Esophagus squamous epithelium (tissue), 5 donors: ENCODE measurements at regions not wholly inside any gene's neighbourhood (a gene's known extent, or its start where the extent isn't known, plus 50 kb on each side); places are given as distances from the start of the nearest gene placed in this dataset.

ENCODE experiments used
- DNase-seq: peaks from one replicate; lab custom pipeline; 2025; lab: John Stamatoyannopoulos, UW
- H3K27ac ChIP-seq, 4 donors: fragments of 200-600 bp; sonication (generic); one replicate each; pipeline ENCODE4 v1.5.1; 2016 to 2019; ENCODE audit warnings: mild to moderate bottlenecking in 1 of 4
- H3K27me3 ChIP-seq, 4 donors: fragments of 200-600 bp; sonication (generic); 1 replicate in 3 of 4; 2 replicates in 1 of 4; pipeline versions ENCODE4 v1.5.1 to v1.6.0; 2017 to 2021; ENCODE audit warnings: antibody characterized with exemption in 1 of 4
- H3K36me3 ChIP-seq, 3 donors: fragments of 200-600 bp; sonication (generic); one replicate each; pipeline ENCODE4 v1.5.1; 2016 to 2019
- H3K4me1 ChIP-seq, 3 donors: fragments of 200-600 bp; sonication (generic); one replicate each; pipeline ENCODE4 v1.5.1; 2017 to 2019
- H3K4me3 ChIP-seq, 4 donors: fragments of 200-600 bp; sonication (generic); 1 replicate in 3 of 4; 2 replicates in 1 of 4; pipeline ENCODE4 v1.5.1; 2016 to 2019; ENCODE audit warnings: mild to moderate bottlenecking in 2 of 4, moderate library complexity in 1 of 4
- H3K9me3 ChIP-seq, 3 donors: fragments of 200-600 bp; sonication (generic); one replicate each; pipeline ENCODE4 v1.5.1; 2016 to 2019
- CTCF ChIP-seq, 6 experiments: fragments of 450-650 bp in 4 of 6; fragments of 200-600 bp in 2 of 6; sonication (generic) in 2 of 6; IDR thresholded peaks; one replicate each; pipeline ENCODE4 v1.5.1; 2016 to 2019; ENCODE audit warnings: antibody characterized with exemption in 6 of 6, mild to moderate bottlenecking in 4 of 6, moderate library complexity in 4 of 6
- POLR2A ChIP-seq, 4 donors: fragments of 450-650 bp; IDR thresholded peaks; one replicate each; pipeline ENCODE4 v1.6.1; 2017; ENCODE audit warnings: antibody characterized with exemption in 4 of 4, mild to moderate bottlenecking in 4 of 4, moderate library complexity in 3 of 4
- WGBS, 2 donors: methylation state at CpG; one replicate each; pipeline ENCODE4 v1.1.5; 2018; 5-methylcytosine and 5-hydroxymethylcytosine counted together
- intact Hi-C: fragments of 100-400 bp; cut with DNase I; formaldehyde crosslinking; loops from one replicate; pipeline ENCODE4 v1.15.0; 2022
- donor health status: DM: yes; HTN: yes; CAD: no.

- H3K4me1 ChIP-seq: no peaks in the 10 kb centered on the region
- no peaks in the 10 kb centered on the region for H3K27me3 ChIP-seq
- H3K4me3 ChIP-seq: no peak overlapping the region
- no peaks in the 10 kb centered on the region for H3K9me3 ChIP-seq
- H3K36me3 ChIP-seq: no peaks in the 10 kb centered on the region
- TF ChIP-seq CTCF (IDR thresholded peaks at IDR 0.05) (no peak), POLR2A (IDR thresholded peaks at IDR 0.05) (no peak)
- no peak overlapping the region for H3K27ac ChIP-seq
- intact Hi-C loops: no loop called here
- DNase-seq: no peak
- WGBS, 2 donors: 0 to 24% methylated on average over 1 of the region's 1 CpG
Measured at GRCh38 chr5:97936231-97936630, 753.2 kb upstream of the RIOK2 start.

GRCh38 chr5:97937846-97938245, 754.8 kb upstream of the RIOK2 start:
- H3K36me3 ChIP-seq: no peaks in the 10 kb centered on the region
- H3K27ac ChIP-seq: no peak overlapping the region
- intact Hi-C loops: no loop called here
- TF ChIP-seq CTCF (IDR thresholded peaks at IDR 0.05): no peak
- TF ChIP-seq POLR2A (IDR thresholded peaks at IDR 0.05): no peak
- WGBS, 2 donors: 27 to 70% methylated on average over 1 to 2 of the region's 2 CpGs
- no peak for DNase-seq
- no peak overlapping the region for H3K4me3 ChIP-seq
- H3K4me1 ChIP-seq: peaks cover 0 to 5% (median 0%) of the 10 kb centered on the region in 3 donors
- H3K9me3 ChIP-seq: no peaks in the 10 kb centered on the region
- H3K27me3 ChIP-seq: no peaks in the 10 kb centered on the region

DNA sequence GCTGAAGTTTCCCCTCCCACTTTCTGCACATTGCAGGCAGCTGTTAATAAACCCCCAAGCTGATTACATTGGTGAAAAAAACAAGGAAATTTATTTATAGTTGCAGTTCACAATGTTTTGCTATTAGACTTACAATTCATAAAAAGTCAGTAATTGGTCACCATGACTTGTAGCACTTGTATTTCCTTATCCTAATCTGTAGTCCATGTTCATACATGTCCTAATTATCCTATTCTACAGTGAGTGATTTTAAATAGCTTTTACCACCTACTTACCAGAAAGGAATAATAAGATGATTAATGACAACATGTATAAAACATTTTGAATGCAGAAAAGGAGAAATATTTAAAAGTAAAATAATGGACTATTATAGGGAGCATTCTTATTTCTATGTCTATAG, 760.0 kb upstream of the RIOK2 start:
- TF ChIP-seq CTCF (IDR thresholded peaks at IDR 0.05) (no peak), POLR2A (IDR thresholded peaks at IDR 0.05) (no peak)
- H3K27ac ChIP-seq: no peak overlapping the region
- peaks cover 0 to 10% (median 0%) of the 10 kb centered on the region in 3 donors for H3K4me1 ChIP-seq
- intact Hi-C loops: no loop called here
- no peak overlapping the region for H3K4me3 ChIP-seq
- no peaks in the 10 kb centered on the region for H3K36me3 ChIP-seq
- DNase-seq: no peak
- no peaks in the 10 kb centered on the region for H3K27me3 ChIP-seq
- no peaks in the 10 kb centered on the region for H3K9me3 ChIP-seq

- H3K4me3 ChIP-seq: no peak overlapping the region
- WGBS, 2 donors: 79 to 92% methylated on average over 2 of the region's 2 CpGs
- TF ChIP-seq POLR2A (IDR thresholded peaks at IDR 0.05) (no peak), CTCF (IDR thresholded peaks at IDR 0.05) (no peak)
- no peaks in the 10 kb centered on the region for H3K4me1 ChIP-seq
- H3K27me3 ChIP-seq: no peaks in the 10 kb centered on the region
- no peak for DNase-seq
- intact Hi-C loops: no loop called here
- H3K36me3 ChIP-seq: no peaks in the 10 kb centered on the region
- H3K27ac ChIP-seq: no peak overlapping the region
- H3K9me3 ChIP-seq: no peaks in the 10 kb centered on the region
Measured at GRCh38 chr5:97951139-97951538, 768.1 kb upstream of the RIOK2 start.

- TF ChIP-seq CTCF (IDR thresholded peaks at IDR 0.05): no peak
- no peak for TF ChIP-seq POLR2A (IDR thresholded peaks at IDR 0.05)
- Histone ChIP-seq H3K9me3 (no peaks in the 10 kb centered on the region), H3K4me1 (no peaks in the 10 kb centered on the region), H3K27ac (no peak overlapping the region), H3K27me3 (no peaks in the 10 kb centered on the region), H3K36me3 (no peaks in the 10 kb centered on the region), H3K4me3 (no peak overlapping the region)
- intact Hi-C loops: no loop called here
- 43 to 75% methylated on average over 1 of the region's 1 CpG for WGBS, 2 donors
- no peak for DNase-seq
Measured at GRCh38 chr5:97955450-97955849, 772.4 kb upstream of the RIOK2 start.
